HepG2 (cell line): ENCODE measurements at regions not wholly inside any gene's neighbourhood (a gene's known extent, or its start where the extent isn't known, plus 50 kb on each side); places are given as distances from the start of the nearest gene placed in this dataset.

Source experiments
- ATAC-seq: fragments of 200-7000 bp; cut with Tn5 transposase; 3 replicates; pipeline ENCODE4 v1.9.1; 2020; ENCODE audit warnings: mild to moderate bottlenecking, moderate library complexity
- BruUV-seq: library from RNA; stranded (reverse); fragments of 400-500 nt; replicated peaks from 2 replicates; lab custom pipeline; 2021; lab: Mats Ljungman, UMichigan
- CTCF ChIA-PET: fragments of 300-600 bp; formaldehyde crosslinking; extraction: SDS; loops from one replicate; lab custom pipeline; 2021; ENCODE audit warnings: low total read pairs, inconsistent platforms, low intra/inter-chr PET ratio; lab: Yijun Ruan, JAX
- POLR2A ChIA-PET: fragments of 350-600 bp; sonication (Branson Sonifier 250); formaldehyde crosslinking; loops from one replicate; lab custom pipeline; 2020; ENCODE audit warnings: antibody characterized with exemption, inconsistent platforms; lab: Yijun Ruan, JAX
- DNase-seq: peaks from one replicate; pipeline ENCODE4 v3.0.0-alpha.2; 2015; ENCODE audit warnings: low spot score
- FAIRE-seq: peaks from 3 replicates; lab custom pipeline; 2011; peaks lifted over from hg19 to GRCh38; lab: Jason Lieb, UNC
- H2AFZ ChIP-seq: one replicate; pipeline ENCODE4 v1.6.1; 2011; ENCODE audit warnings: low read length, inconsistent platforms
- H3K27ac ChIP-seq: fragments of 300-600 bp; 3 replicates; pipeline ENCODE4 v1.8.0; 2011; ENCODE audit warnings: mixed run types, mild to moderate bottlenecking, mixed read lengths, low read length, inconsistent platforms; ENCODE audit not compliant: insufficient read depth; ENCODE audit errors: extremely low read length
- H3K27me3 ChIP-seq, 2 experiments: fragments of 200-600 bp in 1 of 2; 2 replicates in 1 of 2; 3 replicates in 1 of 2; pipeline versions ENCODE4 v1.6.0 to v1.8.0; 2011; ENCODE audit warnings: low read length in 2 of 2, mild to moderate bottlenecking in 2 of 2, moderate library complexity in 2 of 2, inconsistent platforms in 1 of 2; ENCODE audit not compliant: insufficient read depth in 2 of 2, control insufficient read depth in 1 of 2
- H3K36me3 ChIP-seq, 2 experiments: fragments of 200-600 bp in 1 of 2; replicated peaks in 1 of 2; 2 replicates in 1 of 2; 3 replicates in 1 of 2; pipeline versions ENCODE4 v1.5.1 to v1.8.0; 2011; ENCODE audit warnings: low read length in 2 of 2, inconsistent platforms in 1 of 2; ENCODE audit not compliant: insufficient read depth in 2 of 2, control insufficient read depth in 1 of 2
- H3K4me1 ChIP-seq: 2 replicates; pipeline ENCODE4 v1.5.1; 2012; ENCODE audit warnings: low read length, inconsistent platforms; ENCODE audit not compliant: insufficient read depth
- H3K4me2 ChIP-seq: 2 replicates; pipeline ENCODE4 v1.6.0; 2011; ENCODE audit warnings: low read depth, low read length, inconsistent platforms
- H3K4me3 ChIP-seq, 3 experiments: fragments of 200-600 bp in 1 of 3; sonication (generic), shearing (Covaris generic) in 1 of 3; replicated peaks in 1 of 3; 2 replicates each; pipeline ENCODE4 v1.5.1; 2011 to 2016; ENCODE audit warnings: low read length in 3 of 3, inconsistent platforms in 2 of 3, low read depth in 2 of 3, mild to moderate bottlenecking in 2 of 3, control low read depth in 1 of 3, mixed read lengths in 1 of 3; ENCODE audit not compliant: insufficient read depth in 1 of 3
- H3K79me2 ChIP-seq: one replicate; pipeline ENCODE4 v1.6.1; 2011; ENCODE audit warnings: low read length, inconsistent platforms; ENCODE audit not compliant: insufficient read depth
- H3K9ac ChIP-seq: 2 replicates; pipeline ENCODE4 v1.6.0; 2011; ENCODE audit warnings: mild to moderate bottlenecking, low read depth, low read length, inconsistent platforms; ENCODE audit not compliant: insufficient read depth
- H3K9me3 ChIP-seq: 2 replicates; pipeline ENCODE4 v1.5.1; 2012; ENCODE audit warnings: mild to moderate bottlenecking, low read length
- H4K20me1 ChIP-seq: 2 replicates; pipeline ENCODE4 v1.6.0; 2011; ENCODE audit warnings: inconsistent platforms, mild to moderate bottlenecking, low read length, moderate library complexity; ENCODE audit not compliant: insufficient read depth
- HOXA9 ChIP-seq: sonication (generic); formaldehyde crosslinking; IDR thresholded peaks from 2 replicates; pipeline ENCODE4 v1.8.1; 2022; ENCODE audit warnings: missing genetic modification reagents, mild to moderate bottlenecking, moderate library complexity, borderline replicate concordance
- MAFK ChIP-seq, 2 experiments: IDR thresholded peaks in 1 of 2; conservative IDR thresholded peaks in 1 of 2; 2 replicates each; pipeline ENCODE4 v1.6.1; 2011; ENCODE audit warnings: improper control_type of control experiment in 2 of 2, low read length in 2 of 2
- PHF20 ChIP-seq: sonication (generic); formaldehyde crosslinking; IDR thresholded peaks from 2 replicates; pipeline ENCODE4 v1.5.0; 2020; ENCODE audit warnings: mild to moderate bottlenecking, missing genetic modification reagents
- RFX1 ChIP-seq: fragments of 450-650 bp; IDR thresholded peaks from 2 replicates; pipeline ENCODE4 v1.6.1; 2017
- SRF ChIP-seq: IDR thresholded peaks from 2 replicates; pipeline ENCODE4 v1.6.1; 2011; ENCODE audit warnings: mild to moderate bottlenecking, low read depth, low read length, moderate library complexity
- XBP1 ChIP-seq: sonication (generic); formaldehyde crosslinking; IDR thresholded peaks from 2 replicates; pipeline ENCODE4 v1.5.0; 2020; ENCODE audit warnings: missing genetic modification reagents
- whole genome bisulfite sequencing: methylation state at CpG from one replicate; pipeline ENCODE4 v1.1.6; 2017; ENCODE audit warnings: low lambda C conversion rate; 5-methylcytosine and 5-hydroxymethylcytosine counted together
- in situ Hi-C: cut with HindIII; loops from 2 replicates; pipeline ENCODE4 v1.10.0; 2017; ENCODE audit warnings: low pct_unique_long_range_greater_than_20kb; ENCODE audit not compliant: extremely low pct_ligation_motif_present
- intact Hi-C: fragments of 100-400 bp; cut with micrococcal nuclease; formaldehyde crosslinking; loops from one replicate; pipeline ENCODE4 v1.10.0; 2022; ENCODE audit not compliant: unreplicated experiment
- TF ChIP-seq, protein P1 (sequence below): sonication (generic); formaldehyde crosslinking; IDR thresholded peaks from 2 replicates; pipeline ENCODE4 v1.4.0; 2020; ENCODE audit warnings: missing genetic modification reagents
- TF ChIP-seq, protein P2 (sequence below): sonication (generic); formaldehyde crosslinking; IDR thresholded peaks from 2 replicates; pipeline ENCODE4 v1.4.0; 2020; ENCODE audit warnings: missing genetic modification reagents, borderline replicate concordance

GRCh38 chr11:11129118-11129517 is 223.9 kb downstream of the CSNK2A3 start:
- WGBS = 43% methylated on average over 1 of the region's 1 CpG
- DNase-seq = no peak
- ChIA-PET CTCF (no interaction called here), POLR2A (no interaction called here)
- no peak overlapping the region for H3K27ac ChIP-seq
- no peak overlapping the region for H3K4me2 ChIP-seq
- no peaks in the 10 kb centered on the region for H3K36me3 ChIP-seq
- no peaks in the 10 kb centered on the region for H3K79me2 ChIP-seq
- intact Hi-C loops (no loop called here), in situ Hi-C loops (no loop called here)
- no peaks in the 10 kb centered on the region for H4K20me1 ChIP-seq
- no peaks in the 10 kb centered on the region for H3K27me3 ChIP-seq
- H3K9me3 ChIP-seq = no peaks in the 10 kb centered on the region
- no peak overlapping the region for H3K9ac ChIP-seq
- no TSS peak for BruUV-seq
- no peak overlapping the region for H3K4me3 ChIP-seq
- no peak overlapping the region for H2AFZ ChIP-seq
- H3K4me1 ChIP-seq = no peaks in the 10 kb centered on the region
- TF ChIP-seq, protein P1, sequence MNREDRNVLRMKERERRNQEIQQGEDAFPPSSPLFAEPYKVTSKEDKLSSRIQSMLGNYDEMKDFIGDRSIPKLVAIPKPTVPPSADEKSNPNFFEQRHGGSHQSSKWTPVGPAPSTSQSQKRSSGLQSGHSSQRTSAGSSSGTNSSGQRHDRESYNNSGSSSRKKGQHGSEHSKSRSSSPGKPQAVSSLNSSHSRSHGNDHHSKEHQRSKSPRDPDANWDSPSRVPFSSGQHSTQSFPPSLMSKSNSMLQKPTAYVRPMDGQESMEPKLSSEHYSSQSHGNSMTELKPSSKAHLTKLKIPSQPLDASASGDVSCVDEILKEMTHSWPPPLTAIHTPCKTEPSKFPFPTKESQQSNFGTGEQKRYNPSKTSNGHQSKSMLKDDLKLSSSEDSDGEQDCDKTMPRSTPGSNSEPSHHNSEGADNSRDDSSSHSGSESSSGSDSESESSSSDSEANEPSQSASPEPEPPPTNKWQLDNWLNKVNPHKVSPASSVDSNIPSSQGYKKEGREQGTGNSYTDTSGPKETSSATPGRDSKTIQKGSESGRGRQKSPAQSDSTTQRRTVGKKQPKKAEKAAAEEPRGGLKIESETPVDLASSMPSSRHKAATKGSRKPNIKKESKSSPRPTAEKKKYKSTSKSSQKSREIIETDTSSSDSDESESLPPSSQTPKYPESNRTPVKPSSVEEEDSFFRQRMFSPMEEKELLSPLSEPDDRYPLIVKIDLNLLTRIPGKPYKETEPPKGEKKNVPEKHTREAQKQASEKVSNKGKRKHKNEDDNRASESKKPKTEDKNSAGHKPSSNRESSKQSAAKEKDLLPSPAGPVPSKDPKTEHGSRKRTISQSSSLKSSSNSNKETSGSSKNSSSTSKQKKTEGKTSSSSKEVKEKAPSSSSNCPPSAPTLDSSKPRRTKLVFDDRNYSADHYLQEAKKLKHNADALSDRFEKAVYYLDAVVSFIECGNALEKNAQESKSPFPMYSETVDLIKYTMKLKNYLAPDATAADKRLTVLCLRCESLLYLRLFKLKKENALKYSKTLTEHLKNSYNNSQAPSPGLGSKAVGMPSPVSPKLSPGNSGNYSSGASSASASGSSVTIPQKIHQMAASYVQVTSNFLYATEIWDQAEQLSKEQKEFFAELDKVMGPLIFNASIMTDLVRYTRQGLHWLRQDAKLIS = no peak
- TF ChIP-seq HOXA9 (CRISPR knock-in tag) = no peak
- TF ChIP-seq XBP1 (CRISPR knock-in tag) = no peak
- no peak for TF ChIP-seq PHF20 (CRISPR knock-in tag)
- peak in 1 of 2 experiments; percentile 13; a peak in 2 of 4 replicates for TF ChIP-seq MAFK (conservative IDR thresholded peaks at IDR 0.05 in 1 of 2, IDR thresholded peaks at IDR 0.05 in 1 of 2; ENCODE audit: low read length in 2 of 2)
- TF ChIP-seq SRF = no peak
- TF ChIP-seq, protein P2, sequence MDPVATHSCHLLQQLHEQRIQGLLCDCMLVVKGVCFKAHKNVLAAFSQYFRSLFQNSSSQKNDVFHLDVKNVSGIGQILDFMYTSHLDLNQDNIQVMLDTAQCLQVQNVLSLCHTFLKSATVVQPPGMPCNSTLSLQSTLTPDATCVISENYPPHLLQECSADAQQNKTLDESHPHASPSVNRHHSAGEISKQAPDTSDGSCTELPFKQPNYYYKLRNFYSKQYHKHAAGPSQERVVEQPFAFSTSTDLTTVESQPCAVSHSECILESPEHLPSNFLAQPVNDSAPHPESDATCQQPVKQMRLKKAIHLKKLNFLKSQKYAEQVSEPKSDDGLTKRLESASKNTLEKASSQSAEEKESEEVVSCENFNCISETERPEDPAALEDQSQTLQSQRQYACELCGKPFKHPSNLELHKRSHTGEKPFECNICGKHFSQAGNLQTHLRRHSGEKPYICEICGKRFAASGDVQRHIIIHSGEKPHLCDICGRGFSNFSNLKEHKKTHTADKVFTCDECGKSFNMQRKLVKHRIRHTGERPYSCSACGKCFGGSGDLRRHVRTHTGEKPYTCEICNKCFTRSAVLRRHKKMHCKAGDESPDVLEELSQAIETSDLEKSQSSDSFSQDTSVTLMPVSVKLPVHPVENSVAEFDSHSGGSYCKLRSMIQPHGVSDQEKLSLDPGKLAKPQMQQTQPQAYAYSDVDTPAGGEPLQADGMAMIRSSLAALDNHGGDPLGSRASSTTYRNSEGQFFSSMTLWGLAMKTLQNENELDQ (CRISPR knock-in tag) = no peak
- TF ChIP-seq RFX1 = no peak
- no peak for ATAC-seq
- no peak for FAIRE-seq
